Mesothelial cell of epicardium (in vitro differentiated cells): ENCODE measurements at regions not wholly inside any gene's neighbourhood (a gene's known extent, or its start where the extent isn't known, plus 50 kb on each side); places are given as distances from the start of the nearest gene placed in this dataset.

ENCODE experiments used
- DNase-seq, 2 experiments: peaks; one replicate each; pipeline ENCODE4 v3.0.0; 2021; ENCODE audit warnings: low spot score in 2 of 2; ENCODE audit not compliant: unreplicated experiment in 2 of 2
- H3K27ac Mint-ChIP-seq: 2 replicates; pipeline ENCODE4 v1.8.0; 2021; ENCODE audit warnings: mixed read lengths
- H3K27me3 Mint-ChIP-seq: 2 replicates; pipeline ENCODE4 v1.8.0; 2021; ENCODE audit warnings: low read depth, mixed read lengths
- H3K36me3 Mint-ChIP-seq: 2 replicates; pipeline ENCODE4 v1.8.0; 2021; ENCODE audit warnings: mixed read lengths
- H3K4me1 Mint-ChIP-seq: 2 replicates; pipeline ENCODE4 v1.8.0; 2021; ENCODE audit warnings: mixed read lengths
- H3K4me3 Mint-ChIP-seq: 2 replicates; pipeline ENCODE4 v1.8.0; 2021; ENCODE audit warnings: mild to moderate bottlenecking, moderate library complexity, mixed read lengths
- H3K9me3 Mint-ChIP-seq: 2 replicates; pipeline ENCODE4 v1.8.0; 2021; ENCODE audit warnings: mixed read lengths
- TF ChIP-seq, protein P1 (sequence below): fragments of 200-600 bp; sonication (generic); IDR thresholded peaks from one replicate; pipeline ENCODE4 v1.5.0; 2021; ENCODE audit warnings: antibody characterized with exemption; ENCODE audit not compliant: unreplicated experiment

DNA sequence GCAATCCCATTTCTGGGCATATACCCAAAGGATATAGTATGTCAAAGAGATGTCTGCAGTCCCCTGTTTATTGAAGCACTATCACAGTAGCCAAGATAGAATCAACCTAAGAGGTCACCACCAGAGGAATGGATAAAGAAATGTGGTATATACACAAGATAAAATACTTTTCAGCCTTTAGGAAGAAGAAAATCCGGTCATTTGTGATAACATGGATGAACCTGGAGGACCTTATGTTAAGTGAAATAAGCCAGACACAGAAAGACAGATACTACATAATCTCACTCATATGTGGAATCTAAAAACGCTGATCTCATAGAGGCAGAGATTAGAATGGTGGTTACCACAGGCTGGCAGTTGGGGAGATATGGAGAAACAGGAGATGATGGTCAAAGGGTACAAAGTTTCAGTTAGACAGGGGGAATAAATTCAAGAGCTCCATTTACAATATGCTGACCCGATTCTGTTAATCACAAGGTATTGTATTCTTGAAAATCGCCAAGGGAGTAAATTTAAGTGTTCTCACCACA, 195.8 kb downstream of the MTHFS start:
- no peaks in the 10 kb centered on the region for H3K4me1 Mint-ChIP-seq
- no peak overlapping the region for H3K4me3 Mint-ChIP-seq
- TF ChIP-seq, protein P1, sequence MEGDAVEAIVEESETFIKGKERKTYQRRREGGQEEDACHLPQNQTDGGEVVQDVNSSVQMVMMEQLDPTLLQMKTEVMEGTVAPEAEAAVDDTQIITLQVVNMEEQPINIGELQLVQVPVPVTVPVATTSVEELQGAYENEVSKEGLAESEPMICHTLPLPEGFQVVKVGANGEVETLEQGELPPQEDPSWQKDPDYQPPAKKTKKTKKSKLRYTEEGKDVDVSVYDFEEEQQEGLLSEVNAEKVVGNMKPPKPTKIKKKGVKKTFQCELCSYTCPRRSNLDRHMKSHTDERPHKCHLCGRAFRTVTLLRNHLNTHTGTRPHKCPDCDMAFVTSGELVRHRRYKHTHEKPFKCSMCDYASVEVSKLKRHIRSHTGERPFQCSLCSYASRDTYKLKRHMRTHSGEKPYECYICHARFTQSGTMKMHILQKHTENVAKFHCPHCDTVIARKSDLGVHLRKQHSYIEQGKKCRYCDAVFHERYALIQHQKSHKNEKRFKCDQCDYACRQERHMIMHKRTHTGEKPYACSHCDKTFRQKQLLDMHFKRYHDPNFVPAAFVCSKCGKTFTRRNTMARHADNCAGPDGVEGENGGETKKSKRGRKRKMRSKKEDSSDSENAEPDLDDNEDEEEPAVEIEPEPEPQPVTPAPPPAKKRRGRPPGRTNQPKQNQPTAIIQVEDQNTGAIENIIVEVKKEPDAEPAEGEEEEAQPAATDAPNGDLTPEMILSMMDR, result no peak
- no peaks in the 10 kb centered on the region for H3K9me3 Mint-ChIP-seq
- H3K36me3 Mint-ChIP-seq, result no peaks in the 10 kb centered on the region
- H3K27ac Mint-ChIP-seq, result no peak overlapping the region
- no peak for DNase-seq
- H3K27me3 Mint-ChIP-seq, result peaks cover 12% of the 10 kb centered on the region

DNA sequence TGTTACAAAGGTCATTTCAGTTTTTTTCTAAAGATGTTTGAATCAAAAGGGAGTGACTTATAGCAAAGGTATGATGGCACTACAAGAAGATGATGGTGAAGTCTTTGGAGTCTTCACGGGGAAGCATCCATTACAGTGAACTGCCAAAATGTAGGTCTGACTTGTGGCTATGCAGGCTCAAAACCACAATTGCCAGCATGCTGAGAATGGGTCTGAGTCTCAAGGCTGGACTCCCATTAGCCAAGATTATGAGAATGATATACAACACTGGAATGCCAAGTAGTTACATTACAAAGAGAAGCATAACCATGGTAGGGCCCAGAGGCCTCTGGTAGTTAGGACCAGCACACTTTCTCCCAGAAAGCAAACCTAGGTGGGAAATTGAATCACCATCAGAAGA, 194.2 kb downstream of the MTHFS start:
- DNase-seq, result no peak
- Mint-ChIP-seq H3K27me3 (peaks cover 17% of the 10 kb centered on the region), H3K27ac (no peak overlapping the region), H3K9me3 (peaks cover 11% of the 10 kb centered on the region), H3K36me3 (no peaks in the 10 kb centered on the region), H3K4me3 (no peak overlapping the region), H3K4me1 (no peaks in the 10 kb centered on the region)
- TF ChIP-seq, protein P1, result no peak

DNA sequence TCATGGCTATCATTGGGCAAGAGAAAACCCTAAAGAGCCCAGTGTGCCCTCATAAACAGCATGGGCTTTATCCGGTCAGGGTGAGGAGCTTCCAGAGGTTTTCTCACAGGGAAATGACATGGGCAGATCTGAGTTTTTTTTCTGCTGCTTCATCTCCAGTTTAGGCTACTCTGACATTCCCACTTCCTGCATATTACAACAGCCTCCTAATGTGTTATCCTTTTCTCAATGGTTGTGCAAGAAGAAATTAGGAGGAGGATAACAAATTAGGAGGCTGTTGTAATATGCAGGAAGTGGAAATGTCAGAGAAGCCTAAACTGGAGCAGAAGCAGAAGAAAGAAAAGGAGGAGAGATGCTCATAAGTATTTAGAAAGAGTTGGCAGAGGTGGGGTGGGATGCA, 175.6 kb downstream of the MTHFS start:
- Mint-ChIP-seq H3K27ac (no peak overlapping the region), H3K27me3 (peaks cover 7% of the 10 kb centered on the region), H3K9me3 (peaks cover 13% of the 10 kb centered on the region), H3K36me3 (no peaks in the 10 kb centered on the region), H3K4me1 (no peaks in the 10 kb centered on the region), H3K4me3 (no peak overlapping the region)
- DNase-seq, result no peak
- TF ChIP-seq, protein P1, result no peak

DNA sequence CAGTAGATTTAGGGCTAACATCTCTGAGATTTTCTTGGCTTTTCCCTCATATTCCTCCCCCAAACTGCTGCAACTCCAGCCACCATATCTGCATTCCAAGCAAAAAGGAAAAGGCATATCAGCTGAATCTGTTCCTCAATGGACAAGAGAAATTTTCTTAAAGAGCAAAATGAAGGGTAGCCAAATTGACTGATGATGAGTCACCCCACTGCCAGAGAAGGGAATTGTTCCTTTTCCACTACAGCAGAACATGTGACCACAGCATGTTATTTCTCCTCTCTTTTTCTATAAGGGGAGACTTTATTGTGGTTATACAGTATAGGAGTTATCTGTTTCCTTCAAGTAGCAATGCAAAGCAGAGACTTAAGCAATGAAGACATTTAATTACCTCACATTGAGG, 172.5 kb downstream of the MTHFS start:
- no peak for DNase-seq
- H3K4me3 Mint-ChIP-seq, result no peak overlapping the region
- peaks cover 20% of the 10 kb centered on the region for H3K27me3 Mint-ChIP-seq
- no peaks in the 10 kb centered on the region for H3K4me1 Mint-ChIP-seq
- H3K9me3 Mint-ChIP-seq, result peaks cover 13% of the 10 kb centered on the region
- H3K36me3 Mint-ChIP-seq, result no peaks in the 10 kb centered on the region
- TF ChIP-seq, protein P1, result no peak
- no peak overlapping the region for H3K27ac Mint-ChIP-seq

DNA sequence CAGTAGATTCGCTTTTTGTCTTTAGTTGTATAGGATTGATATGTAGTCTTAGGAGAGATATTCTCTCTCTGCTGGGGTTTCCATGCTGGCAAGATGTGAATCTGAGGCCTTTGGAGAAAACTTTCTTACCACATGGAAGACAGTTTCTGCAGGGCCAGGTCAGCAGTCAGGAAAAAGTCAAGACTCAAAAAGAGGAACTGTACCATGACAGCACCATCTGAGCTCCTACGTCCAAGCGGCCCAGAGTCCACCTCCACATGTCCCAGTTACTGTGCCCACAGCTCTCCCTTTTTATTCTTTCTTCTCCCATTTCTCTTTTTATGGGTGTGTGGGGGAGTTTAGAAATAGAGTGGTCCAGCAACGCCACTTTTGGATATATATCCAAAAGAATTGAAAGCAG, 172.0 kb downstream of the MTHFS start:
- no peak overlapping the region for H3K4me3 Mint-ChIP-seq
- peaks cover 13% of the 10 kb centered on the region for H3K9me3 Mint-ChIP-seq
- H3K4me1 Mint-ChIP-seq, result no peaks in the 10 kb centered on the region
- peaks cover 25% of the 10 kb centered on the region for H3K27me3 Mint-ChIP-seq
- no peak for DNase-seq
- H3K36me3 Mint-ChIP-seq, result no peaks in the 10 kb centered on the region
- TF ChIP-seq, protein P1, result no peak
- H3K27ac Mint-ChIP-seq, result no peak overlapping the region

DNA sequence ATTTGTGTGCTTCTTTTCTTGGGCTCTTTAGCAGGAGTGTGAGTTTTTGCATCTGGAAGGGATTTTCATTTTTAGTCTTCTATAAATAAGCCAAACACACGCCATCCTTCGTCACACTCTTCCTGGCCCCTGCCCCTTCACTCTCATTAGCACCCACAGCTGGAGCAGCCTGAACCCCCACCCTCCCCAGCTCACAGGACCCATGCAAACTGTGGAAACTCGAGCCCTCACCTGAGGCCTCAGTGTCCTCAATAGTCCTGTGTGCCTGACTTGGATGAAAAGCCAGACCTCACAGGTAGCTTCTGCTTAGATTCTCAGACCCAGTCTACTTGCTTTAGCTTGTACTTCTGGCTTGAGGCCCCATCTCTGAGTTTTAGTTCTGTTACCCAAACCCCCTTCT, 167.9 kb downstream of the MTHFS start:
- Mint-ChIP-seq H3K4me1 (no peaks in the 10 kb centered on the region), H3K4me3 (no peak overlapping the region), H3K27ac (no peak overlapping the region), H3K27me3 (peaks cover 33% of the 10 kb centered on the region), H3K36me3 (no peaks in the 10 kb centered on the region), H3K9me3 (peaks cover 6% of the 10 kb centered on the region)
- no peak for DNase-seq
- TF ChIP-seq, protein P1, result no peak
